ENCODE measurements at regions not wholly inside any gene's neighbourhood (a gene's known extent, or its start where the extent isn't known, plus 50 kb on each side); places are given as distances from the start of the nearest gene placed in this dataset.

- no peaks in the 10 kb centered on the region for H3K9me3 ChIP-seq (ENCODE audit: low read length)
- H3K4me2 ChIP-seq (ENCODE audit: low read length): no peak overlapping the region
- no peaks in the 10 kb centered on the region for H4K20me1 ChIP-seq (ENCODE audit: insufficient read depth, low read length)
- H3K79me2 ChIP-seq (ENCODE audit: insufficient read depth, low read length): no peaks in the 10 kb centered on the region
- H3K27me3 ChIP-seq (ENCODE audit: insufficient read depth, low read length): no peaks in the 10 kb centered on the region
- no peaks in the 10 kb centered on the region for H3K9me2 ChIP-seq (ENCODE audit: low read depth, low read length)
- H3F3A ChIP-seq (ENCODE audit: insufficient read depth, low read length): no peaks in the 10 kb centered on the region
- H2AFZ ChIP-seq (ENCODE audit: low read length): no peak overlapping the region
- TF ChIP-seq EZH2 (IDR thresholded peaks at IDR 0.05; ENCODE audit: borderline replicate concordance, low read length) (no peak), CTCF (IDR thresholded peaks at IDR 0.05; ENCODE audit: low read length) (no peak)
- H3K36me3 ChIP-seq (ENCODE audit: insufficient read depth, low read length): no peaks in the 10 kb centered on the region
- H3K27ac ChIP-seq (ENCODE audit: low read depth, low read length, poor library complexity, severe bottlenecking): no peak overlapping the region
- no peak overlapping the region for H3K9ac ChIP-seq (ENCODE audit: low read length)
- no peaks in the 10 kb centered on the region for H3K4me1 ChIP-seq (ENCODE audit: insufficient read depth, low read length, severe bottlenecking)
- no peak overlapping the region for H3K4me3 ChIP-seq (ENCODE audit: low read depth, low read length, poor library complexity, severe bottlenecking)
Measured at GRCh38 chr2:82650038-82650437, 1809.0 kb downstream of the SUCLG1 start.

GRCh38 chr2:82641598-82642180 lies 1817.4 kb downstream of the SUCLG1 start:
- Histone ChIP-seq H3K9me3 (ENCODE audit: low read length) (no peaks in the 10 kb centered on the region), H3K4me3 (ENCODE audit: low read depth, low read length, poor library complexity, severe bottlenecking) (no peak overlapping the region), H3K4me1 (ENCODE audit: insufficient read depth, low read length, severe bottlenecking) (no peaks in the 10 kb centered on the region), H3F3A (ENCODE audit: insufficient read depth, low read length) (no peaks in the 10 kb centered on the region), H3K79me2 (ENCODE audit: insufficient read depth, low read length) (no peaks in the 10 kb centered on the region), H2AFZ (ENCODE audit: low read length) (no peak overlapping the region), H4K20me1 (ENCODE audit: insufficient read depth, low read length) (no peaks in the 10 kb centered on the region), H3K4me2 (ENCODE audit: low read length) (no peak overlapping the region), H3K9me2 (ENCODE audit: low read depth, low read length) (no peaks in the 10 kb centered on the region), H3K27me3 (ENCODE audit: insufficient read depth, low read length) (no peaks in the 10 kb centered on the region), H3K9ac (ENCODE audit: low read length) (no peak overlapping the region), H3K27ac (ENCODE audit: low read depth, low read length, poor library complexity, severe bottlenecking) (no peak overlapping the region), H3K36me3 (ENCODE audit: insufficient read depth, low read length) (no peaks in the 10 kb centered on the region)
- no peak for TF ChIP-seq EZH2 (IDR thresholded peaks at IDR 0.05; ENCODE audit: borderline replicate concordance, low read length)
- no peak for TF ChIP-seq CTCF (IDR thresholded peaks at IDR 0.05; ENCODE audit: low read length)

GRCh38 chr2:82636402-82637020 lies 1822.6 kb downstream of the SUCLG1 start:
- TF ChIP-seq CTCF (IDR thresholded peaks at IDR 0.05; ENCODE audit: low read length) (no peak), EZH2 (IDR thresholded peaks at IDR 0.05; ENCODE audit: borderline replicate concordance, low read length) (no peak)
- Histone ChIP-seq H3K4me1 (ENCODE audit: insufficient read depth, low read length, severe bottlenecking) (no peaks in the 10 kb centered on the region), H3K9ac (ENCODE audit: low read length) (no peak overlapping the region), H2AFZ (ENCODE audit: low read length) (no peak overlapping the region), H4K20me1 (ENCODE audit: insufficient read depth, low read length) (no peaks in the 10 kb centered on the region), H3K27ac (ENCODE audit: low read depth, low read length, poor library complexity, severe bottlenecking) (no peak overlapping the region), H3K4me3 (ENCODE audit: low read depth, low read length, poor library complexity, severe bottlenecking) (no peak overlapping the region), H3K36me3 (ENCODE audit: insufficient read depth, low read length) (no peaks in the 10 kb centered on the region), H3K9me2 (ENCODE audit: low read depth, low read length) (no peaks in the 10 kb centered on the region), H3K79me2 (ENCODE audit: insufficient read depth, low read length) (no peaks in the 10 kb centered on the region), H3K27me3 (ENCODE audit: insufficient read depth, low read length) (no peaks in the 10 kb centered on the region), H3F3A (ENCODE audit: insufficient read depth, low read length) (no peaks in the 10 kb centered on the region), H3K4me2 (ENCODE audit: low read length) (no peak overlapping the region), H3K9me3 (ENCODE audit: low read length) (no peaks in the 10 kb centered on the region)
